ENCODE measurements at regions not wholly inside any gene's neighbourhood (a gene's known extent, or its start where the extent isn't known, plus 50 kb on each side); places are given as distances from the start of the nearest gene placed in this dataset.

- intact Hi-C loops (cut with DNase I) = no loop called here
- no peak overlapping the region for H3K4me3 ChIP-seq
- ATAC-seq (no peak), DNase-seq (no peak)
- H3K4me1 ChIP-seq = no peaks in the 10 kb centered on the region
- no peaks in the 10 kb centered on the region for H3K36me3 ChIP-seq
- TF ChIP-seq CTCF (IDR thresholded peaks at IDR 0.05) = no peak
- H3K27me3 ChIP-seq (ENCODE audit: low read depth) = no peaks in the 10 kb centered on the region
- H3K27ac ChIP-seq = no peak overlapping the region
- H3K9me3 ChIP-seq = no peaks in the 10 kb centered on the region
Observed at GRCh38 chr3:99458013-99458412, 180.4 kb upstream of the COL8A1 start.

- no peak overlapping the region for H3K27ac ChIP-seq
- intact Hi-C loops (cut with DNase I) = no loop called here
- H3K27me3 ChIP-seq (ENCODE audit: low read depth) = no peaks in the 10 kb centered on the region
- no peak for ATAC-seq
- H3K4me3 ChIP-seq = no peak overlapping the region
- no peak for TF ChIP-seq CTCF (IDR thresholded peaks at IDR 0.05)
- DNase-seq = no peak
- no peaks in the 10 kb centered on the region for H3K4me1 ChIP-seq
- H3K36me3 ChIP-seq = no peaks in the 10 kb centered on the region
- H3K9me3 ChIP-seq = no peaks in the 10 kb centered on the region
Observed at GRCh38 chr3:99442599-99442998, 195.8 kb upstream of the COL8A1 start.

- no peak for ATAC-seq
- intact Hi-C loops (cut with DNase I) = no loop called here
- Histone ChIP-seq H3K9me3 (no peaks in the 10 kb centered on the region), H3K27ac (no peak overlapping the region), H3K27me3 (ENCODE audit: low read depth) (no peaks in the 10 kb centered on the region), H3K4me1 (no peaks in the 10 kb centered on the region), H3K36me3 (no peaks in the 10 kb centered on the region), H3K4me3 (no peak overlapping the region)
- no peak for DNase-seq
- no peak for TF ChIP-seq CTCF (IDR thresholded peaks at IDR 0.05)
Observed at GRCh38 chr3:99439892-99440291, 198.5 kb upstream of the COL8A1 start.

- no peak overlapping the region for H3K27ac ChIP-seq
- intact Hi-C loops (cut with DNase I) = no loop called here
- TF ChIP-seq CTCF (IDR thresholded peaks at IDR 0.05) = no peak
Observed at GRCh38 chr3:99434190-99434589, 204.2 kb upstream of the COL8A1 start.

GRCh38 chr3:99430348-99431134 is 207.9 kb upstream of the COL8A1 start:
- no peaks in the 10 kb centered on the region for H3K4me1 ChIP-seq
- ATAC-seq (no peak), DNase-seq (no peak)
- no peak overlapping the region for H3K4me3 ChIP-seq
- no peak for TF ChIP-seq CTCF (IDR thresholded peaks at IDR 0.05)
- H3K9me3 ChIP-seq = no peaks in the 10 kb centered on the region
- no peaks in the 10 kb centered on the region for H3K36me3 ChIP-seq
- no peaks in the 10 kb centered on the region for H3K27me3 ChIP-seq (ENCODE audit: low read depth)
- intact Hi-C loops (cut with DNase I) = no loop called here
- no peak overlapping the region for H3K27ac ChIP-seq

More at GRCh38 chr3:99434190-99434589, 204.2 kb upstream of the COL8A1 start:
- DNase-seq (no peak), ATAC-seq (no peak)
- Histone ChIP-seq H3K9me3 (no peaks in the 10 kb centered on the region), H3K4me1 (no peaks in the 10 kb centered on the region), H3K4me3 (no peak overlapping the region), H3K36me3 (no peaks in the 10 kb centered on the region), H3K27me3 (ENCODE audit: low read depth) (no peaks in the 10 kb centered on the region)
